ENCODE measurements at regions not wholly inside any gene's neighbourhood (a gene's known extent, or its start where the extent isn't known, plus 50 kb on each side); places are given as distances from the start of the nearest gene placed in this dataset.

GRCh38 chr6:92339936-92340640 lies 1079.3 kb downstream of the EPHA7 start:
- Histone ChIP-seq H3K4me1 (ENCODE audit: control insufficient read depth in 1 of 2, insufficient read depth in 2 of 2, low read length in 2 of 2) (no peaks in the 10 kb centered on the region), H3K4me2 (replicated peaks; ENCODE audit: extremely low read depth, low read length, poor library complexity, severe bottlenecking) (no peak overlapping the region), H3K9ac (ENCODE audit: insufficient read depth, low read length, poor library complexity, severe bottlenecking) (no peak overlapping the region), H3K27me3 (ENCODE audit: control insufficient read depth in 2 of 2, insufficient read depth in 2 of 2, low read length in 2 of 2) (no peaks in the 10 kb centered on the region), H3K79me2 (ENCODE audit: insufficient read depth, low read length) (no peaks in the 10 kb centered on the region), H3K4me3 (replicated peaks in 1 of 3; ENCODE audit: low read depth in 2 of 3, low read length in 3 of 3) (no peak overlapping the region), H4K20me1 (ENCODE audit: insufficient read depth, low read length) (no peaks in the 10 kb centered on the region), H3K36me3 (replicated peaks in 1 of 2; ENCODE audit: control insufficient read depth in 1 of 2, insufficient read depth in 2 of 2, low read length in 2 of 2) (no peaks in the 10 kb centered on the region), H3K9me3 (replicated peaks in 1 of 2; ENCODE audit: control insufficient read depth in 1 of 2, insufficient read depth in 1 of 2, low read length in 2 of 2) (no peaks in the 10 kb centered on the region), H2AFZ (ENCODE audit: insufficient read depth, low read depth, low read length, poor library complexity, severe bottlenecking) (no peak overlapping the region), H3K27ac (ENCODE audit: low read depth in 1 of 2, low read length in 2 of 2) (no peak overlapping the region)
- H3K4me1 Mint-ChIP-seq, result no peaks in the 10 kb centered on the region
- TF ChIP-seq CTCF (IDR thresholded peaks at IDR 0.05), result no peak
- no peak for DNase-seq
- H3K36me3 Mint-ChIP-seq, result no peaks in the 10 kb centered on the region
- WGBS (ENCODE audit: insufficient coverage), result 100% methylated on average over 1 of the region's 4 CpGs
- no peak overlapping the region for H3K4me3 Mint-ChIP-seq
- intact Hi-C loops (cut with micrococcal nuclease), result no loop called here
- no peaks in the 10 kb centered on the region for H3K27me3 Mint-ChIP-seq (ENCODE audit: low read depth in 3 of 3)
- no peak overlapping the region for H3K27ac Mint-ChIP-seq
- H3K9me3 Mint-ChIP-seq, result no peaks in the 10 kb centered on the region

- Histone ChIP-seq H2AFZ (ENCODE audit: insufficient read depth, low read depth, low read length, poor library complexity, severe bottlenecking) (no peak overlapping the region), H3K27ac (ENCODE audit: low read depth in 1 of 2, low read length in 2 of 2) (no peak overlapping the region), H3K27me3 (ENCODE audit: control insufficient read depth in 2 of 2, insufficient read depth in 2 of 2, low read length in 2 of 2) (no peaks in the 10 kb centered on the region), H4K20me1 (ENCODE audit: insufficient read depth, low read length) (no peaks in the 10 kb centered on the region), H3K36me3 (replicated peaks in 1 of 2; ENCODE audit: control insufficient read depth in 1 of 2, insufficient read depth in 2 of 2, low read length in 2 of 2) (no peaks in the 10 kb centered on the region), H3K4me3 (replicated peaks in 1 of 3; ENCODE audit: low read depth in 2 of 3, low read length in 3 of 3) (no peak overlapping the region), H3K4me2 (replicated peaks; ENCODE audit: extremely low read depth, low read length, poor library complexity, severe bottlenecking) (no peak overlapping the region), H3K79me2 (ENCODE audit: insufficient read depth, low read length) (no peaks in the 10 kb centered on the region), H3K4me1 (ENCODE audit: control insufficient read depth in 1 of 2, insufficient read depth in 2 of 2, low read length in 2 of 2) (no peaks in the 10 kb centered on the region), H3K9ac (ENCODE audit: insufficient read depth, low read length, poor library complexity, severe bottlenecking) (no peak overlapping the region), H3K9me3 (replicated peaks in 1 of 2; ENCODE audit: control insufficient read depth in 1 of 2, insufficient read depth in 1 of 2, low read length in 2 of 2) (no peaks in the 10 kb centered on the region)
- no peak overlapping the region for H3K27ac Mint-ChIP-seq
- no peaks in the 10 kb centered on the region for H3K27me3 Mint-ChIP-seq (ENCODE audit: low read depth in 3 of 3)
- 100% methylated on average over 1 of the region's 2 CpGs for WGBS (ENCODE audit: insufficient coverage)
- no peak for DNase-seq
- peaks cover 0 to 2% (median 0%) of the 10 kb centered on the region in 7 donors for H3K9me3 Mint-ChIP-seq
- TF ChIP-seq CTCF (IDR thresholded peaks at IDR 0.05), result no peak
- H3K36me3 Mint-ChIP-seq, result no peaks in the 10 kb centered on the region
- intact Hi-C loops (cut with micrococcal nuclease), result no loop called here
- no peaks in the 10 kb centered on the region for H3K4me1 Mint-ChIP-seq
- H3K4me3 Mint-ChIP-seq, result no peak overlapping the region
These were observed 1081.8 kb downstream of the EPHA7 start for GRCh38 chr6:92337571-92337970.
